Prostate gland (tissue), 2 donors: ENCODE measurements at regions not wholly inside any gene's neighbourhood (a gene's known extent, or its start where the extent isn't known, plus 50 kb on each side); places are given as distances from the start of the nearest gene placed in this dataset.
"Not testable (repeated sequence)": the region's sequence is repeated elsewhere in the genome, so short reads cannot be mapped to it uniquely, and the experiment has no call there.

Experiments used
- DNase-seq: peaks from one replicate; pipeline ENCODE4 v3.0.0-alpha.2; 2019; ENCODE audit warnings: low spot score
- H3K27ac ChIP-seq, 2 donors: fragments of 200-600 bp; sonication (generic); 2 replicates each; pipeline ENCODE4 v1.5.1; 2017 to 2019
- H3K27me3 ChIP-seq: fragments of 200-600 bp; sonication (generic); replicated peaks from 2 replicates; pipeline ENCODE4 v1.5.1; 2019; ENCODE audit not compliant: insufficient read depth
- H3K36me3 ChIP-seq, 2 donors: fragments of 200-600 bp; sonication (generic); 1 replicate in 1 of 2; 2 replicates in 1 of 2; pipeline versions ENCODE4 v1.5.1 to v1.8.1; 2017 to 2019
- H3K4me1 ChIP-seq: fragments of 200-600 bp; sonication (generic); replicated peaks from 2 replicates; pipeline ENCODE4 v1.5.1; 2019
- H3K4me3 ChIP-seq, 2 donors: fragments of 200-600 bp; sonication (generic); 2 replicates each; pipeline ENCODE4 v1.5.1; 2017 to 2019
- H3K9me3 ChIP-seq: fragments of 200-600 bp; sonication (generic); 2 replicates; pipeline ENCODE4 v1.5.1; 2017
- CTCF ChIP-seq, 4 experiments: fragments of 200-600 bp in 2 of 4; fragments of 450-650 bp in 2 of 4; sonication (generic) in 2 of 4; IDR thresholded peaks; 1 replicate in 3 of 4; 2 replicates in 1 of 4; pipeline ENCODE4 v1.5.1; 2016 to 2019; ENCODE audit warnings: antibody characterized with exemption in 4 of 4, mild to moderate bottlenecking in 2 of 4, moderate library complexity in 2 of 4
- POLR2A ChIP-seq: fragments of 450-650 bp; IDR thresholded peaks from one replicate; pipeline ENCODE4 v1.6.1; 2016; ENCODE audit warnings: antibody characterized with exemption, mild to moderate bottlenecking
- POLR2AphosphoS5 ChIP-seq: sonication (generic); formaldehyde crosslinking; IDR thresholded peaks from one replicate; pipeline ENCODE4 v1.6.1; 2017; ENCODE audit warnings: antibody characterized with exemption
- WGBS: methylation state at CpG from one replicate; pipeline ENCODE4 v1.1.5; 2018; 5-methylcytosine and 5-hydroxymethylcytosine counted together
- intact Hi-C: fragments of 100-400 bp; cut with DNase I; formaldehyde crosslinking; loops from one replicate; pipeline ENCODE4 v1.14.2; 2022

GRCh38 chr4:59484944-59485343 is 1715.2 kb upstream of the ADGRL3 start:
- no peaks in the 10 kb centered on the region for H3K36me3 ChIP-seq
- no peaks in the 10 kb centered on the region for H3K9me3 ChIP-seq
- no peak overlapping the region for H3K4me3 ChIP-seq
- intact Hi-C loops = no loop called here
- no peak overlapping the region for H3K27ac ChIP-seq
- H3K4me1 ChIP-seq = no peaks in the 10 kb centered on the region
- DNase-seq = no peak
- 58% methylated on average over 1 of the region's 1 CpG for WGBS
- H3K27me3 ChIP-seq = no peaks in the 10 kb centered on the region
- TF ChIP-seq CTCF (IDR thresholded peaks at IDR 0.05) (no peak), POLR2A (no peak), POLR2AphosphoS5 (no peak)

GRCh38 chr4:59500103-59500502 is 1700.0 kb upstream of the ADGRL3 start:
- H3K27ac ChIP-seq = no peak overlapping the region
- intact Hi-C loops = no loop called here
- H3K27me3 ChIP-seq = no peaks in the 10 kb centered on the region
- DNase-seq = no peak
- no peaks in the 10 kb centered on the region for H3K4me1 ChIP-seq
- 85% methylated on average over 2 of the region's 2 CpGs for WGBS
- H3K4me3 ChIP-seq = no peak overlapping the region
- TF ChIP-seq CTCF (IDR thresholded peaks at IDR 0.05) (no peak), POLR2A (no peak), POLR2AphosphoS5 (no peak)
- H3K9me3 ChIP-seq = no peaks in the 10 kb centered on the region
- no peaks in the 10 kb centered on the region for H3K36me3 ChIP-seq

GRCh38 chr4:59503731-59504130 is 1696.4 kb upstream of the ADGRL3 start:
- H3K4me3 ChIP-seq = no peak overlapping the region
- no peaks in the 10 kb centered on the region for H3K27me3 ChIP-seq
- no peaks in the 10 kb centered on the region for H3K36me3 ChIP-seq
- TF ChIP-seq POLR2A (no peak), CTCF (IDR thresholded peaks at IDR 0.05) (no peak), POLR2AphosphoS5 (no peak)
- 72% methylated on average over 1 of the region's 1 CpG for WGBS
- intact Hi-C loops = no loop called here
- no peak overlapping the region for H3K27ac ChIP-seq
- no peaks in the 10 kb centered on the region for H3K9me3 ChIP-seq
- DNase-seq = no peak
- H3K4me1 ChIP-seq = no peaks in the 10 kb centered on the region

GRCh38 chr4:59511809-59512208 is 1688.3 kb upstream of the ADGRL3 start:
- H3K4me3 ChIP-seq, H3K4me1 ChIP-seq, DNase-seq, H3K27ac ChIP-seq, H3K36me3 ChIP-seq, H3K27me3 ChIP-seq, H3K9me3 ChIP-seq, intact Hi-C loops: not testable (repeated sequence)
- 84% methylated on average over 11 of the region's 11 CpGs for WGBS

- H3K4me1 ChIP-seq = no peaks in the 10 kb centered on the region
- WGBS = 94% methylated on average over 2 of the region's 2 CpGs
- no peaks in the 10 kb centered on the region for H3K27me3 ChIP-seq
- no peak overlapping the region for H3K27ac ChIP-seq
- no peak for DNase-seq
- H3K4me3 ChIP-seq = no peak overlapping the region
- intact Hi-C loops = no loop called here
- TF ChIP-seq CTCF (IDR thresholded peaks at IDR 0.05) = no peak
- no peak for TF ChIP-seq POLR2AphosphoS5
- no peak for TF ChIP-seq POLR2A
- no peaks in the 10 kb centered on the region for H3K9me3 ChIP-seq
- no peaks in the 10 kb centered on the region for H3K36me3 ChIP-seq
Observed at GRCh38 chr4:59517007-59517406, 1683.1 kb upstream of the ADGRL3 start.
